ENCODE measurements at regions not wholly inside any gene's neighbourhood (a gene's known extent, or its start where the extent isn't known, plus 50 kb on each side); places are given as distances from the start of the nearest gene placed in this dataset.

DNA sequence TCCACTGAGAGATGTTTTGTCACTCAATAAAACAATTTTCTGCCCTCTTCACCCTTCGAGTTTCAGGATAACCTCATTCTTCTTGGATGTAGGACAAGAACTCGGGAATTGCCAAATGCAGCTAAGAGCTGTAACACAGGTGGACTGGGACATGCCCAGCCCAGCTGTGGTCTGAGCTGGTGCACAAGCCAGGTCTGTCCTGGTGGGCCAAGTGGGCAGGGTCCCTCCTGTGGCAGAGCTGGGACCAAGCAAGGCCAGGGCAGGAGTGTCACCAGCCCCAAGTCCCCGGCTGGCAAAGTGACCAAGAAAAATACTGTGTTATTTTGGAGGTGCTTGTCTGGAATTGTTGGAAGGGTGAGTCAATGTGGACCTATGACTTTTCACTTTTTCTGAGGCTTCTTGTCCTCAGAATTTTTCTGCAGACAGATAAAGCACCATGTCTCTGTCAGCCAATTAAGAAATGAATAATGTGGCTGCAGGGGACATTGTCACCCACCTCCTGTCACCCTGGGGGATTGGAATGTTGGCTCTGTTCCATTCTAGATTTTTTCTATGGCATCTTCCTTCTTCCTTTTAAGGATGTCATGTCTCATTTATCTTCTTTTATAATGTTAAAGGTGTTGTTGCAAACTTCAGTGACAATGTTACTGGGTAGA is 645.2 kb upstream of the EPHA6 start:
- no peak overlapping the region for H3K4me3 Mint-ChIP-seq
- DNase-seq = no peak
- H3K27me3 Mint-ChIP-seq = no peaks in the 10 kb centered on the region
- H3K27ac Mint-ChIP-seq = no peak overlapping the region
- H3K36me3 Mint-ChIP-seq (ENCODE audit: low read depth) = no peaks in the 10 kb centered on the region
- intact Hi-C loops (cut with DNase I, micrococcal nuclease) = no loop called here
- ChIA-PET CTCF (no interaction called here), POLR2A (no interaction called here)
- no peaks in the 10 kb centered on the region for H3K4me1 Mint-ChIP-seq
- no peak for ATAC-seq
- H3K9me3 Mint-ChIP-seq (ENCODE audit: low read depth) = no peaks in the 10 kb centered on the region

DNA sequence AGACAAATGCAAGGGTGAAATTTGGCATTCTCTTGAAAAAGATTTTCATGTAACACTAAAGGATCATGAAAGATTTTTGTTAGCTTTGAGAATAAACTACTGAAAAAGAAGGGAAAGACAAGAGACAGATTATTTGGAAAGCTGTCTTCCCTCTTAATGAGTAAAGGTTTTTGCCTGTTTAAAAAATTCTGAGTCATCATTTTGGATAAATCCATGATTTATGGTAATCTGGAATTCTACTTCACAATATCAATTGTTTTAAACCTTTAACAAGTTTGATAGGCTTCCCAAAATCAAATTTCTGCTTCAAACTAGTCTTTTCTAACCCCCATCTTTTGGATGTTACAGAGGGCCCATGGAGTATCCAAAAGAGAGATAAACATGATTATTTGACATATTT is 641.5 kb upstream of the EPHA6 start:
- H3K4me1 Mint-ChIP-seq = no peaks in the 10 kb centered on the region
- no peak overlapping the region for H3K4me3 Mint-ChIP-seq
- POLR2A ChIA-PET = no interaction called here
- H3K9me3 Mint-ChIP-seq (ENCODE audit: low read depth) = no peaks in the 10 kb centered on the region
- no peaks in the 10 kb centered on the region for H3K36me3 Mint-ChIP-seq (ENCODE audit: low read depth)
- intact Hi-C loops (cut with DNase I, micrococcal nuclease) = no loop called here
- no peak for ATAC-seq
- no peaks in the 10 kb centered on the region for H3K27me3 Mint-ChIP-seq
- DNase-seq = no peak
- H3K27ac Mint-ChIP-seq = no peak overlapping the region
- CTCF ChIA-PET = no interaction called here

DNA sequence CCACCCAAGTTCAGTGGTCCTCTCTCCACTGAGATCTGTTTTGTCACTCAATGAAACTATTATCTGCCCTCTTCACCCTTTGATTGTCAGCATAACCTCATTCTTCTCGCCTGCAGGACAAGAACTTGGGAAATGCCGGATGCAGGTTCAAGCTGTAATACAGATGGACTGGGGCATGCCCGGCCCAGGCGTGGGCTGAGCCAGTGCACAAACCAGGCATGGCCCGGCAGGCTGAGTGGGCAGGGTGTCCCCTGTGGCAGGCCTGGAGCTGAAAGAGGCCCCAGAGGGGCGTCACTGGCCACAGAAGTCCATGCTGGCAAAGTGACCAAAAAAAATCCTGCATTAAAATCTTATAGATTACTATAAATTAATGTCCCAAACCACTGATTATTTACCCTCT is 638.9 kb upstream of the EPHA6 start:
- Mint-ChIP-seq H3K4me1 (no peaks in the 10 kb centered on the region), H3K27me3 (no peaks in the 10 kb centered on the region), H3K36me3 (ENCODE audit: low read depth) (no peaks in the 10 kb centered on the region), H3K9me3 (ENCODE audit: low read depth) (no peaks in the 10 kb centered on the region), H3K27ac (no peak overlapping the region), H3K4me3 (no peak overlapping the region)
- no peak for ATAC-seq
- ChIA-PET CTCF (no interaction called here), POLR2A (no interaction called here)
- no peak for DNase-seq
- intact Hi-C loops (cut with DNase I, micrococcal nuclease) = no loop called here

DNA sequence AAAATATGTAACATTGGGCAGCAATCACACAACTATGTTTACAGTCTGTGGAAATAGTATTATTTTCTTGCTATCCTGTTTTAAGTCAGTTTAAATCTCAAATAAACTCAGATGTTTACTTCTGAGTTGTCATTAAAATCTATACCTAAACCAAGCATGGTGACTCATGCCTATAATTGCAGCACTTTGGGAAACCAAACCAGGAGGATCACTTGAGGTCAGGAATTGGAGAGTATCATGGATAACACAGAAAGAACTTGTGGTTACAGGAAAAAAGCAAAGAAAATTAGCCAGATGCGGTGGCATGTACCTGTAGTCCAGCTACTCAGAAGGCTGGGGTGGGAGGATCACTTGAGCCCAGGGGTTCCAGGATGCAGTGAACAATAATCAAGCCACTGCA is 631.6 kb upstream of the EPHA6 start:
- CTCF ChIA-PET = no interaction called here
- intact Hi-C loops (cut with DNase I, micrococcal nuclease) = no loop called here
- Mint-ChIP-seq H3K9me3 (ENCODE audit: low read depth) (peaks cover 6% of the 10 kb centered on the region), H3K27me3 (no peaks in the 10 kb centered on the region), H3K36me3 (ENCODE audit: low read depth) (no peaks in the 10 kb centered on the region), H3K4me1 (no peaks in the 10 kb centered on the region), H3K4me3 (no peak overlapping the region), H3K27ac (no peak overlapping the region)
- POLR2A ChIA-PET = interaction anchor here (0.7 kb wide), 1 partner anchor 1981 kb away, joined by 6 read pairs; no protein-coding TSS in a partner anchor
- DNase-seq (no peak), ATAC-seq (no peak)

DNA sequence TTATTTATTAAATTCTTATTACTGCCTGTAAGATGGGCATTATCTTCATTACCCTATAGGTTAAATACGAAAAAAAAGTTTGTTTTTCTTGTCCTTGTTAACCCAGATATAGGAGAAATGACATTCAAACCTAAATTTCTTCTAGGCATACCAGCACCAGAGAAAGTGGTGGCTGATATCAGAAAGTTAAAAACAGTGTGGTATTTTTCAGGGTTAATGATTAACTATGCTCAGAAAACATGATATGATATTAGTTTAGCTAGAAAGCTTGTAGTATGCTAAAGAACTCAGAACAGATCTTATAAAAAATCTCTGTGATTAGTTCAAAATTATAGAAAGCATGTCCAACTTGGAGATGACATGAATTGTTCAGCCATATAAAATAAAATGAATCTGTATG is 630.5 kb upstream of the EPHA6 start:
- no peak overlapping the region for H3K27ac Mint-ChIP-seq
- no peak for ATAC-seq
- no peak overlapping the region for H3K4me3 Mint-ChIP-seq
- no peaks in the 10 kb centered on the region for H3K36me3 Mint-ChIP-seq (ENCODE audit: low read depth)
- intact Hi-C loops (cut with DNase I, micrococcal nuclease) = no loop called here
- ChIA-PET POLR2A (no interaction called here), CTCF (no interaction called here)
- H3K9me3 Mint-ChIP-seq (ENCODE audit: low read depth) = peaks cover 6% of the 10 kb centered on the region
- H3K4me1 Mint-ChIP-seq = no peaks in the 10 kb centered on the region
- no peak for DNase-seq
- H3K27me3 Mint-ChIP-seq = no peaks in the 10 kb centered on the region

DNA sequence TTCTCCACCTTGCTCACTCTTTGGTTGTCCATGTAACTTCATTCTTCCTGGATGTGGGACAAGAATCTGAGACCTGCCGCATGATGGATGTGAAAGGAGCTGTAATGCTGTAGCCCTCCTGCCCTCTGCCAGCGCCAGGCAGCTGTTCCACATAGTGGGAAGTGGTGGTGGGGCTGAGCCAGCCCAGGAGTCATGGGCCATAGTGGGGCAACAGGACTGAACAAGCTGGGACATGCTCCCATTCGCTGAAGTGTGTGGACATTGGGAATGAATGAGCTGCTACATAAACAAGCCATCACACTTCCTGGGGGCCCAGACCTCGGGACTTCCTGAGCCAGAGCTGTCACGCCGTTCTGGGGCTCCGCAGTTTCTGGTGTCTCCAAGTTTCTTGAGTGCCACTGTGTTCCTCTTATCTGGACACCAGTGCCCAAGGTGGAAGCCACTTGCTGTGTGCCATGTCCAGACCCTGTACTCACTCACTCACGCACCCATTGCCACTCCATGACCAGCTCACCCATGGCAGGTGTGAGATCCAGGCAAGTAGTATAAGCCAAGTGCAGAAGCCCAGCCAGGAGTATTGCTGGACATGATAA is 624.3 kb upstream of the EPHA6 start:
- intact Hi-C loops (cut with DNase I, micrococcal nuclease) = no loop called here
- Mint-ChIP-seq H3K27me3 (no peaks in the 10 kb centered on the region), H3K9me3 (ENCODE audit: low read depth) (peaks cover 6% of the 10 kb centered on the region), H3K4me1 (no peaks in the 10 kb centered on the region), H3K4me3 (no peak overlapping the region), H3K36me3 (ENCODE audit: low read depth) (no peaks in the 10 kb centered on the region), H3K27ac (no peak overlapping the region)
- ATAC-seq (no peak), DNase-seq (no peak)
- POLR2A ChIA-PET = no interaction called here
- CTCF ChIA-PET = interaction anchor here (1.0 kb wide), 1 partner anchor 10 kb away, joined by 3 read pairs; no protein-coding TSS in a partner anchor

DNA sequence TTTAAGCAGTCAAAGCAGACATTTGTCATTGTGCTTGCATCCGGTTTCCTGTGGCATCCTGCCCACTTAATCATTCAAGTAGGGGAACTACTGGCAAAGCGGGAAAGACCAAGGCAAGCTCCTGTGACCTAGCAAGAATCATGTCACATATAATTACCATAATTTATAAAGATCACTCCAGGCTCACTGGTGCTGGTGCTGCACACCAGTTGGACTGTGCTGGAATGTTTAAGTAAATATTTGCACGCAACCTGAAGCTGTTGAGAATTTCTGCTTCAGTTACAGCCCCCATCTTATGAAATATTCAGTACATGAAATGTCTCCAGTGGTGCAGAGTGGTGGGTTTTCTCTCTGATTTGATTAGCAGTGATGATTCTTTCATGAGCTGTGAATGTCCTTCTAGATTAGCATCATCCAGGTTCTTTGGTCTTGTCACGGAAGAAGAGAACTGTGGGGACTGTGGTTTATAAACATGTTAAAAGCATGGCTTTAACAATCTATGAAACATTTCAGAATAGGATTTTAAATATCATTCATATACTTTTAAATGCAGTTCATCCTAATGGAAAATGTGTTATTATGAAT is 621.3 kb upstream of the EPHA6 start:
- H3K27ac Mint-ChIP-seq = no peak overlapping the region
- no peaks in the 10 kb centered on the region for H3K36me3 Mint-ChIP-seq (ENCODE audit: low read depth)
- peaks cover 3% of the 10 kb centered on the region for H3K9me3 Mint-ChIP-seq (ENCODE audit: low read depth)
- ChIA-PET POLR2A (no interaction called here), CTCF (no interaction called here)
- DNase-seq (no peak), ATAC-seq (no peak)
- no peaks in the 10 kb centered on the region for H3K27me3 Mint-ChIP-seq
- H3K4me3 Mint-ChIP-seq = no peak overlapping the region
- intact Hi-C loops (cut with DNase I, micrococcal nuclease) = no loop called here
- H3K4me1 Mint-ChIP-seq = no peaks in the 10 kb centered on the region

DNA sequence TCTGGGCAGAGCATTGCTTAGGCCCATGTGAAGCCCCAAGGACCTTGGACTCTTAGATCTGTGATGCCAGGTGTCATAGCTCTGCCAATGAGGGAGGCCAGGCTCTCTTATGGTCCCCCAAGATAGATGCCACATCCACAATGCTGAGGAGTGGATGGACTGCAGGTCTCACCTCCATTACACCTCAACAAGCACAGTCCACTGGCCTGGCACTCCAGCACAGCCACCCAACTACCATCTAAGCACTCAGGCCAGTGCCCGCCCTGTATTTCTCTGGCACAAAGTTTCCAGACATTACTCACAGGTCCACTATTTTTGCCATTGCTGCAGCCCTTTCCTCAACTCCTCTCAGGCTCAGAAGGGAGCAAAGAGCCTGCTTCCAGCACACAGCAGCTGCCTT is 613.5 kb upstream of the EPHA6 start:
- CTCF ChIA-PET = interaction anchor here (0.8 kb wide), 1 partner anchor 10 kb away, joined by 3 read pairs; no protein-coding TSS in a partner anchor

DNA sequence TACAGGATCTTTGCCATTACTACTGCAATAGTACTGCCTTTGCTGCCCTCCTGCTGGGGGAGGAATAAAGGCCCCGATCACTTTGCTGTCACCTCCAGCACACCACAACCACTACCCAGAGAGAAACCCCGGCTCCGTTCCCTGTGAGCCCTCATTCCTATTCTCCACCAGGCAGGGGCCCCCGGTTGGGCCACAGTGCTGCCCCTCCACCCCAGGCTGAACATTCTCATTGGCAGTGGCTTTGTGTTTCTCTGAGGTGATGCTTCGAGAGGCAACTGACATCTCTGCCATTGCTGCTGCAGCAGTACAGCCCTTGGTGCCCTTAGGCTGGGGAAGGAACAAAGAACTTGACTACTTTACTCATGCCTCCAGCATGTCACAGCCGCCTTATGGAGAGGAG is 612.9 kb upstream of the EPHA6 start:
- no peaks in the 10 kb centered on the region for H3K36me3 Mint-ChIP-seq (ENCODE audit: low read depth)
- intact Hi-C loops (cut with DNase I, micrococcal nuclease) = no loop called here
- no peak for DNase-seq
- POLR2A ChIA-PET = no interaction called here
- H3K4me1 Mint-ChIP-seq = no peaks in the 10 kb centered on the region
- H3K4me3 Mint-ChIP-seq = no peak overlapping the region
- H3K27ac Mint-ChIP-seq = no peak overlapping the region
- CTCF ChIA-PET = no interaction called here
- ATAC-seq = no peak
- H3K27me3 Mint-ChIP-seq = no peaks in the 10 kb centered on the region
- peaks cover 9% of the 10 kb centered on the region for H3K9me3 Mint-ChIP-seq (ENCODE audit: low read depth)

More for the DNA sequence above, 613.5 kb upstream of the EPHA6 start:
- Mint-ChIP-seq H3K4me1 (no peaks in the 10 kb centered on the region), H3K9me3 (ENCODE audit: low read depth) (peaks cover 7% of the 10 kb centered on the region), H3K36me3 (ENCODE audit: low read depth) (no peaks in the 10 kb centered on the region), H3K27me3 (no peaks in the 10 kb centered on the region), H3K4me3 (no peak overlapping the region), H3K27ac (no peak overlapping the region)
- intact Hi-C loops (cut with DNase I, micrococcal nuclease) = no loop called here
- no peak for DNase-seq
- POLR2A ChIA-PET = no interaction called here
- ATAC-seq = no peak

DNA sequence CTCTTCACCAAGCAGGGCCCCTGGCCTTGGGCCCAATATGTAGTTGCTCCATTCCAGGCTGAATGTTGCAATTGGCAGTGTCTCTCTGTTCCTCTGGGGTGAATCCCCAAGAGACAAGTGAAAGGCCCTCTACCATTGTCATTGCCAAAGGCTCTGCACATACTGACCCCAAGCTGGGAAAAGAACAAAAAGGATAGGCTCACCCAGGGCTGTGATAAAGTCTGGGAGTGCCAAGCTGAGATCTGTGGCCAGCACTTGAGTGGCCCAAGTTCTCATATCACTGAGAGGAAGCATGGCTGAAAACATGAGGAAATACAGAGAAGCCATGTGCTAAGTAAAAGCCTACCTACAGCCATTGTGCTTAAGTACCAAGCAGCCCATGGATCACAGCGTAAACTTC is 612.2 kb upstream of the EPHA6 start:
- intact Hi-C loops (cut with DNase I, micrococcal nuclease) = no loop called here
- Mint-ChIP-seq H3K27ac (no peak overlapping the region), H3K4me1 (no peaks in the 10 kb centered on the region), H3K27me3 (no peaks in the 10 kb centered on the region), H3K4me3 (no peak overlapping the region), H3K9me3 (ENCODE audit: low read depth) (peaks cover 9% of the 10 kb centered on the region), H3K36me3 (ENCODE audit: low read depth) (no peaks in the 10 kb centered on the region)
- CTCF ChIA-PET = no interaction called here
- POLR2A ChIA-PET = no interaction called here
- DNase-seq (no peak), ATAC-seq (no peak)

DNA sequence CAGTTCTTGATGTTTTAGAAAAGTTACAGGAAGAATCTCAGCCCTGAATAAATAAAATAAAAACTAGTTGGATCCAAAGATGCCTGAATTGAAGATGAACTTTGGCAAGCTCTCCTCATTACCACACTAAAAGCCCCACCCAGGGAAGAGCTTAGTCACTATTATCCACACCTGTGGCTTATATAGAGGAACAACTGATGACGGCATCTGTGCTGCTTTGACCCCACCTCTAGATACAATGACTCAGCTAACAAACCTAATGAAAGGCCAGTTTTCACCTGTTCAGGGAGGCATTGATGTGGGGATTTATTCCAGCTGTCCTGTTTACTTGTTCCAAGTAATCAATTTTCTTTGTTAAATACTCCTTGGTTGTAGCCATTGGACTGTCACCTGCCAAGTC is 604.7 kb upstream of the EPHA6 start:
- DNase-seq (no peak), ATAC-seq (no peak)
- H3K27me3 Mint-ChIP-seq = no peaks in the 10 kb centered on the region
- no peaks in the 10 kb centered on the region for H3K4me1 Mint-ChIP-seq
- intact Hi-C loops (cut with DNase I, micrococcal nuclease) = no loop called here
- CTCF ChIA-PET = no interaction called here
- POLR2A ChIA-PET = no interaction called here
- H3K9me3 Mint-ChIP-seq (ENCODE audit: low read depth) = peaks cover 13% of the 10 kb centered on the region
- H3K27ac Mint-ChIP-seq = no peak overlapping the region
- H3K36me3 Mint-ChIP-seq (ENCODE audit: low read depth) = no peaks in the 10 kb centered on the region
- H3K4me3 Mint-ChIP-seq = no peak overlapping the region

DNA sequence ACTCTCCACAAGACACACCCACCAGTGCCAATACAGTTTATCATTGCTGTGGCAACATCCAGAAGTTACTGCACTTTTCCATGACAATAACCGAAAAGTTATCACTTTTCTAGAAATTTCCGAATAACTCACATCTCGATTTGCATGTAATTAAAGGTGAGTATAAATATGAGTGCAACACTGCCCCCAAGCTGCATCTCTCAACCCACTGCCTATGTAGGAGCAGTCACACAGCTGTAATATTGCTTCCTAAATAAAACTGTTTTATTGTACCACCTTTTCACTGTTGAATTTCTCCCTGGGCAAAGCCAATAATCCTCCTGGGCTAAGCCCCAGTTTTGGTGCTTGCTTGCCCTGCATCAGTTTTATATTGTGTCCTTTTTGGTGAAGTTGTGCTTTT is 601.0 kb upstream of the EPHA6 start:
- no peak overlapping the region for H3K4me3 Mint-ChIP-seq
- intact Hi-C loops (cut with DNase I, micrococcal nuclease) = no loop called here
- no peak overlapping the region for H3K27ac Mint-ChIP-seq
- DNase-seq (no peak), ATAC-seq (no peak)
- H3K36me3 Mint-ChIP-seq (ENCODE audit: low read depth) = no peaks in the 10 kb centered on the region
- H3K27me3 Mint-ChIP-seq = no peaks in the 10 kb centered on the region
- H3K9me3 Mint-ChIP-seq (ENCODE audit: low read depth) = peaks cover 12% of the 10 kb centered on the region
- H3K4me1 Mint-ChIP-seq = no peaks in the 10 kb centered on the region
- CTCF ChIA-PET = no interaction called here
- POLR2A ChIA-PET = no interaction called here
